Stimulated activated CD4-positive, alpha-beta T cell treated with anti-CD3 and anti-CD28 coated beads, Interleukin-1b, Interleukin-23, amount 100 ng/mL, for 24 hours (primary cell): ENCODE measurements at regions not wholly inside any gene's neighbourhood (a gene's known extent, or its start where the extent isn't known, plus 50 kb on each side); places are given as distances from the start of the nearest gene placed in this dataset.
"Not testable (repeated sequence)": the region's sequence is repeated elsewhere in the genome, so short reads cannot be mapped to it uniquely, and the experiment has no call there.

Experiments
- DNase-seq, 4 experiments: peaks; one replicate each; pipeline ENCODE4 v3.0.0-alpha.2; 2020; ENCODE audit warnings: low read depth in 4 of 4, low spot score in 1 of 4

GRCh38 chr5:96175090-96175489 lies 213.4 kb upstream of the ELL2 start:
- no peak for DNase-seq

GRCh38 chr5:96173366-96173765 lies 211.7 kb upstream of the ELL2 start:
- no peak for DNase-seq

- DNase-seq = no peak
Measured at GRCh38 chr5:96172436-96172835, 210.8 kb upstream of the ELL2 start.

- not testable (repeated sequence) for DNase-seq
Measured at GRCh38 chr5:96171973-96172372, 210.3 kb upstream of the ELL2 start.

- not testable (repeated sequence) for DNase-seq
Measured at GRCh38 chr5:96170481-96171125, 209.0 kb upstream of the ELL2 start.

- not testable (repeated sequence) for DNase-seq
Measured at GRCh38 chr5:96168833-96169232, 207.2 kb upstream of the ELL2 start.

- DNase-seq = no peak
Measured at GRCh38 chr5:96159043-96159442, 197.4 kb upstream of the ELL2 start.

- no peak for DNase-seq
Measured at GRCh38 chr5:96157841-96158291, 196.2 kb upstream of the ELL2 start.

GRCh38 chr5:96157077-96157780 lies 195.6 kb upstream of the ELL2 start:
- DNase-seq = no peak

GRCh38 chr5:96155147-96155546 lies 193.5 kb upstream of the ELL2 start:
- DNase-seq = no peak

- no peak for DNase-seq
Measured at GRCh38 chr5:96151891-96152290, 190.2 kb upstream of the ELL2 start.

- no peak for DNase-seq
Measured at GRCh38 chr5:96150007-96150406, 188.4 kb upstream of the ELL2 start.

- no peak for DNase-seq
Measured at GRCh38 chr5:96149546-96149945, 187.9 kb upstream of the ELL2 start.

GRCh38 chr5:96149021-96149420 lies 187.4 kb upstream of the ELL2 start:
- no peak for DNase-seq

- DNase-seq = no peak
Measured at GRCh38 chr5:96148376-96148775, 186.7 kb upstream of the ELL2 start.

- no peak for DNase-seq
Measured at GRCh38 chr5:96147866-96148265, 186.2 kb upstream of the ELL2 start.

GRCh38 chr5:96146675-96147074 lies 185.0 kb upstream of the ELL2 start:
- DNase-seq = no peak

GRCh38 chr5:96144289-96144688 lies 182.6 kb upstream of the ELL2 start:
- no peak for DNase-seq

GRCh38 chr5:96143450-96143849 lies 181.8 kb upstream of the ELL2 start:
- DNase-seq = no peak

GRCh38 chr5:96142786-96143434 lies 181.3 kb upstream of the ELL2 start:
- DNase-seq = no peak

- no peak for DNase-seq
Measured at GRCh38 chr5:96142184-96142781, 180.6 kb upstream of the ELL2 start.

GRCh38 chr5:96141749-96142148 lies 180.1 kb upstream of the ELL2 start:
- no peak for DNase-seq
